HL-60 (cell line): ENCODE measurements at regions not wholly inside any gene's neighbourhood (a gene's known extent, or its start where the extent isn't known, plus 50 kb on each side); places are given as distances from the start of the nearest gene placed in this dataset.
"Not testable (repeated sequence)": the region's sequence is repeated elsewhere in the genome, so short reads cannot be mapped to it uniquely, and the experiment has no call there.

Experiments used
- DNase-seq, 2 experiments: peaks; one replicate each; pipeline ENCODE4 v3.0.0-alpha.2; 2010 to 2020; ENCODE audit warnings: low read depth in 1 of 2, low spot score in 1 of 2
- H3K27ac ChIP-seq: fragments of 250-450 bp; sonication (Bioruptor Pico); replicated peaks from 2 replicates; pipeline ENCODE4 v1.5.1; 2020; ENCODE audit warnings: mild to moderate bottlenecking, moderate library complexity
- H3K27me3 ChIP-seq: fragments of 250-450 bp; sonication (Bioruptor Pico); 2 replicates; pipeline ENCODE4 v1.5.1; 2021; ENCODE audit warnings: mild to moderate bottlenecking, moderate library complexity; ENCODE audit not compliant: insufficient read depth, poor library complexity, severe bottlenecking
- H3K4me3 ChIP-seq: replicated peaks from 2 replicates; pipeline ENCODE4 v1.5.1; 2011; ENCODE audit warnings: mild to moderate bottlenecking, control low read depth, low read length; ENCODE audit not compliant: insufficient read depth
- GABPA ChIP-seq: IDR thresholded peaks from 2 replicates; pipeline ENCODE4 v1.6.1; 2012; ENCODE audit warnings: low read depth
- POLR2AphosphoS5 ChIP-seq: IDR thresholded peaks from 2 replicates; pipeline ENCODE4 v1.6.1; 2012; ENCODE audit warnings: low read depth
- SPI1 ChIP-seq: IDR thresholded peaks from 2 replicates; pipeline ENCODE4 v1.6.1; 2012; ENCODE audit warnings: low read depth, mild to moderate bottlenecking, borderline replicate concordance
- TF ChIP-seq, protein P1 (sequence below): IDR thresholded peaks from 2 replicates; pipeline ENCODE4 v1.6.1; 2012; ENCODE audit warnings: low read depth; ENCODE audit not compliant: insufficient replicate concordance
- TF ChIP-seq, protein P2 (sequence below): IDR thresholded peaks from one replicate; pipeline ENCODE4 v1.5.1; 2011; ENCODE audit warnings: low read length, control low read depth, inconsistent platforms; ENCODE audit not compliant: insufficient read depth

DNA sequence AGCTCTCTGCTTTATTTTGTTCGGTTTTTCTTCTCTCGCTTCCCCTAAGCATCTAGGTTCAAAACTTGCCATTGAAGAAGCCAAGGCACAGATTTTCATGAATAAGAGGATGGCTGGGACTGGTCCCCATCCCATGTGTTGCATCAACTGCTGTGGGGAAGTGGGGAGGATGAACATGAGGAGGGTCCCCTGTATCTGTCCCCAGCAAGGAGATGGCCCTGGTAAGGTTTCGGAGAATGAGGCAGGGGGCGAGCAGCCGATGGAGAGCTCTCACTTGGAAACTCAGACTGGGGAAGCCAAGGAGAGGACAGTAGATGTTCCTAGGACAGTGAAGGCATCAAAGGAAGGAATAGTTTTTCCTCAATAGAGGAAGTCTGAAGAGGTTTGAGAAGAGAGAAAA, 142.0 kb upstream of the ATP2B2 start:
- Histone ChIP-seq H3K4me3 (no peak overlapping the region), H3K27me3 (no peaks in the 10 kb centered on the region), H3K27ac (no peak overlapping the region)
- TF ChIP-seq, protein P1, sequence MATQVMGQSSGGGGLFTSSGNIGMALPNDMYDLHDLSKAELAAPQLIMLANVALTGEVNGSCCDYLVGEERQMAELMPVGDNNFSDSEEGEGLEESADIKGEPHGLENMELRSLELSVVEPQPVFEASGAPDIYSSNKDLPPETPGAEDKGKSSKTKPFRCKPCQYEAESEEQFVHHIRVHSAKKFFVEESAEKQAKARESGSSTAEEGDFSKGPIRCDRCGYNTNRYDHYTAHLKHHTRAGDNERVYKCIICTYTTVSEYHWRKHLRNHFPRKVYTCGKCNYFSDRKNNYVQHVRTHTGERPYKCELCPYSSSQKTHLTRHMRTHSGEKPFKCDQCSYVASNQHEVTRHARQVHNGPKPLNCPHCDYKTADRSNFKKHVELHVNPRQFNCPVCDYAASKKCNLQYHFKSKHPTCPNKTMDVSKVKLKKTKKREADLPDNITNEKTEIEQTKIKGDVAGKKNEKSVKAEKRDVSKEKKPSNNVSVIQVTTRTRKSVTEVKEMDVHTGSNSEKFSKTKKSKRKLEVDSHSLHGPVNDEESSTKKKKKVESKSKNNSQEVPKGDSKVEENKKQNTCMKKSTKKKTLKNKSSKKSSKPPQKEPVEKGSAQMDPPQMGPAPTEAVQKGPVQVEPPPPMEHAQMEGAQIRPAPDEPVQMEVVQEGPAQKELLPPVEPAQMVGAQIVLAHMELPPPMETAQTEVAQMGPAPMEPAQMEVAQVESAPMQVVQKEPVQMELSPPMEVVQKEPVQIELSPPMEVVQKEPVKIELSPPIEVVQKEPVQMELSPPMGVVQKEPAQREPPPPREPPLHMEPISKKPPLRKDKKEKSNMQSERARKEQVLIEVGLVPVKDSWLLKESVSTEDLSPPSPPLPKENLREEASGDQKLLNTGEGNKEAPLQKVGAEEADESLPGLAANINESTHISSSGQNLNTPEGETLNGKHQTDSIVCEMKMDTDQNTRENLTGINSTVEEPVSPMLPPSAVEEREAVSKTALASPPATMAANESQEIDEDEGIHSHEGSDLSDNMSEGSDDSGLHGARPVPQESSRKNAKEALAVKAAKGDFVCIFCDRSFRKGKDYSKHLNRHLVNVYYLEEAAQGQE = no peak
- no peak for TF ChIP-seq SPI1
- TF ChIP-seq, protein P2, sequence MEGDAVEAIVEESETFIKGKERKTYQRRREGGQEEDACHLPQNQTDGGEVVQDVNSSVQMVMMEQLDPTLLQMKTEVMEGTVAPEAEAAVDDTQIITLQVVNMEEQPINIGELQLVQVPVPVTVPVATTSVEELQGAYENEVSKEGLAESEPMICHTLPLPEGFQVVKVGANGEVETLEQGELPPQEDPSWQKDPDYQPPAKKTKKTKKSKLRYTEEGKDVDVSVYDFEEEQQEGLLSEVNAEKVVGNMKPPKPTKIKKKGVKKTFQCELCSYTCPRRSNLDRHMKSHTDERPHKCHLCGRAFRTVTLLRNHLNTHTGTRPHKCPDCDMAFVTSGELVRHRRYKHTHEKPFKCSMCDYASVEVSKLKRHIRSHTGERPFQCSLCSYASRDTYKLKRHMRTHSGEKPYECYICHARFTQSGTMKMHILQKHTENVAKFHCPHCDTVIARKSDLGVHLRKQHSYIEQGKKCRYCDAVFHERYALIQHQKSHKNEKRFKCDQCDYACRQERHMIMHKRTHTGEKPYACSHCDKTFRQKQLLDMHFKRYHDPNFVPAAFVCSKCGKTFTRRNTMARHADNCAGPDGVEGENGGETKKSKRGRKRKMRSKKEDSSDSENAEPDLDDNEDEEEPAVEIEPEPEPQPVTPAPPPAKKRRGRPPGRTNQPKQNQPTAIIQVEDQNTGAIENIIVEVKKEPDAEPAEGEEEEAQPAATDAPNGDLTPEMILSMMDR = no peak
- TF ChIP-seq GABPA = no peak
- TF ChIP-seq POLR2AphosphoS5 = no peak
- no peak for DNase-seq

DNA sequence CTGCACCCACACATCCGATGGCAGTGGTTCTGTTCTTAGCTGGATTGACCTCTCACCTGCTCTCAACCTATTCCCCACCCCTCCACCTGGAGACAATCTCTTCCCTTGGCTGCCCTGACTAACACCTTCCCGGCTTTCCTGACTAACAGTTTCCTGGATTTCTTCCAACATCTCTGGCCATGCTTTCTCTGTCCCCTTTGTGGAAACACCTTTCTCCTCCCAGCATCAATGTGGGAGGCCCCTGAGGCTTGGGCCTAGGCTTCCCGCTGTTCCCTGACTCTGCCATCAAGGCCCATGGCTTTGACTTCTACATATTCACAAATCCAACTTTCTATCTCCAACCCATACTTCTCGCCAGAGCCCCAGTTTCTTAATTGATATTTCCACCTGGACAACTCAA, 142.8 kb upstream of the ATP2B2 start:
- no peak overlapping the region for H3K27ac ChIP-seq
- no peak overlapping the region for H3K4me3 ChIP-seq
- DNase-seq = no peak
- TF ChIP-seq, protein P2 = no peak
- TF ChIP-seq, protein P1 = no peak
- TF ChIP-seq GABPA (no peak), SPI1 (no peak), POLR2AphosphoS5 (no peak)
- H3K27me3 ChIP-seq = no peaks in the 10 kb centered on the region

DNA sequence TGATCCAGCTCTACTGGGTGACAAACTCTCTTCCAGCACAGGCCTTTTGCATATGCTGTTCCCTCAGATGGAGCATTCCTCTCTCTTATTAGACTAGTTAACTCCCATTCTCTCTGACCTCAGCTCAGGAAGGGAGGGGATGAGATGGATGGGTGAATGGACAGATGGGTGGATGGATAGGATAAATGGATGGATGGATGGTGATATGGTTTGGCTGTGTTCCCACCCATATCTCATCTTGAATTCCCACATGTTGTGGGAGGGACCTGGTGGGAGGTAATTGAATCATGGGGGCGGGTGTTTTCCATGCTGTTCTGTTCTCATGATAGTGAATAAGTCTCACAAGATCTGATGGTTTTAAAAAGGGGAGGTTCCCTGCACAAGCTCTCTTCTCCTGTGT, 144.1 kb upstream of the ATP2B2 start:
- H3K4me3 ChIP-seq, H3K27me3 ChIP-seq, H3K27ac ChIP-seq, DNase-seq: not testable (repeated sequence)

DNA sequence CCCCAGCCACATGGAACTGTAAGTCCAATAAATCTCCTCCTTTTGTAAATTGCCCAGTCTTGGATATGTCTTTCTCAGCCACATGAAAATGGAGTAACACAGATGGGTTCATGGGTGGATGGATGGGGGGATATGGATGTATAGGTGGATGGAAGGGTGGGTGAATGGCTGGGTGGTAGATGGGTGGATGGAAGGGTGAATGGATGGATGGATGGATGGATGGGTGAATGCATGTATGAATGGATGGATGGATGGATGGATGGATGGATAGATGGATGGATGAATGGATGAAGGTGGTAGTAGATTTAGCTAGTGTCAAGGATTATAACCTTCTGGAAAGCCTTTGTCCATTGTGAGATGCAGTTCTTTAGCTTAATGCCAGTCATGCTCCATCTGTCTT, 146.1 kb upstream of the ATP2B2 start:
- H3K27me3 ChIP-seq = peaks cover 2% of the 10 kb centered on the region
- H3K27ac ChIP-seq = no peak overlapping the region
- no peak overlapping the region for H3K4me3 ChIP-seq
- TF ChIP-seq, protein P1 = no peak
- no peak for TF ChIP-seq POLR2AphosphoS5
- no peak for TF ChIP-seq SPI1
- TF ChIP-seq, protein P2 = no peak
- no peak for TF ChIP-seq GABPA
- no peak for DNase-seq
